ENCODE measurements at regions not wholly inside any gene's neighbourhood (a gene's known extent, or its start where the extent isn't known, plus 50 kb on each side); places are given as distances from the start of the nearest gene placed in this dataset.

- no peak for DNase-seq
Measured at GRCh38 chr2:78034706-78035105, 512.5 kb upstream of the LRRTM4 start.

GRCh38 chr2:78035804-78036203 lies 513.6 kb upstream of the LRRTM4 start:
- DNase-seq = no peak

- DNase-seq = no peak
Measured at GRCh38 chr2:78051480-78051879, 529.3 kb upstream of the LRRTM4 start.

- DNase-seq = no peak
Measured at GRCh38 chr2:78056976-78057375, 534.8 kb upstream of the LRRTM4 start.

GRCh38 chr2:78061301-78061700 lies 539.1 kb upstream of the LRRTM4 start:
- DNase-seq = no peak

- DNase-seq = no peak
Measured at GRCh38 chr2:78061732-78062131, 539.6 kb upstream of the LRRTM4 start.

GRCh38 chr2:78063246-78064020 lies 541.3 kb upstream of the LRRTM4 start:
- no peak for DNase-seq

GRCh38 chr2:78065366-78065765 lies 543.2 kb upstream of the LRRTM4 start:
- no peak for DNase-seq

- no peak for DNase-seq
Measured at GRCh38 chr2:78068808-78069207, 546.6 kb upstream of the LRRTM4 start.

- no peak for DNase-seq
Measured at GRCh38 chr2:78070693-78071092, 548.5 kb upstream of the LRRTM4 start.

- no peak for DNase-seq
Measured at GRCh38 chr2:78077633-78078032, 555.5 kb upstream of the LRRTM4 start.

GRCh38 chr2:78082555-78082954 lies 560.4 kb upstream of the LRRTM4 start:
- DNase-seq = peak; percentile 3

GRCh38 chr2:78093436-78093835 lies 571.3 kb upstream of the LRRTM4 start:
- DNase-seq = no peak

- DNase-seq = no peak
Measured at GRCh38 chr2:78109272-78109671, 587.1 kb upstream of the LRRTM4 start.

- no peak for DNase-seq
Measured at GRCh38 chr2:78115291-78115690, 593.1 kb upstream of the LRRTM4 start.

GRCh38 chr2:78118037-78118436 lies 595.9 kb upstream of the LRRTM4 start:
- DNase-seq = no peak

- no peak for DNase-seq
Measured at GRCh38 chr2:78120275-78120674, 598.1 kb upstream of the LRRTM4 start.

- no peak for DNase-seq
Measured at GRCh38 chr2:78125042-78125441, 602.9 kb upstream of the LRRTM4 start.

GRCh38 chr2:78127424-78127823 lies 605.2 kb upstream of the LRRTM4 start:
- no peak for DNase-seq

GRCh38 chr2:78132391-78133370 lies 610.5 kb upstream of the LRRTM4 start:
- DNase-seq = no peak

GRCh38 chr2:78145395-78145996 lies 623.3 kb upstream of the LRRTM4 start:
- DNase-seq = no peak

- DNase-seq = no peak
Measured at GRCh38 chr2:78145997-78146722, 624.0 kb upstream of the LRRTM4 start.

- DNase-seq = no peak
Measured at GRCh38 chr2:78147466-78147865, 625.3 kb upstream of the LRRTM4 start.
